GM18502 (cell line): ENCODE measurements at regions not wholly inside any gene's neighbourhood (a gene's known extent, or its start where the extent isn't known, plus 50 kb on each side); places are given as distances from the start of the nearest gene placed in this dataset.

Experiments
- ATAC-seq: cut with Tn5 transposase; IDR thresholded peaks from one replicate; pipeline ENCODE4 v1.9.1; 2021; ENCODE audit warnings: mild to moderate bottlenecking; ENCODE audit not compliant: unreplicated experiment, poor library complexity

DNA sequence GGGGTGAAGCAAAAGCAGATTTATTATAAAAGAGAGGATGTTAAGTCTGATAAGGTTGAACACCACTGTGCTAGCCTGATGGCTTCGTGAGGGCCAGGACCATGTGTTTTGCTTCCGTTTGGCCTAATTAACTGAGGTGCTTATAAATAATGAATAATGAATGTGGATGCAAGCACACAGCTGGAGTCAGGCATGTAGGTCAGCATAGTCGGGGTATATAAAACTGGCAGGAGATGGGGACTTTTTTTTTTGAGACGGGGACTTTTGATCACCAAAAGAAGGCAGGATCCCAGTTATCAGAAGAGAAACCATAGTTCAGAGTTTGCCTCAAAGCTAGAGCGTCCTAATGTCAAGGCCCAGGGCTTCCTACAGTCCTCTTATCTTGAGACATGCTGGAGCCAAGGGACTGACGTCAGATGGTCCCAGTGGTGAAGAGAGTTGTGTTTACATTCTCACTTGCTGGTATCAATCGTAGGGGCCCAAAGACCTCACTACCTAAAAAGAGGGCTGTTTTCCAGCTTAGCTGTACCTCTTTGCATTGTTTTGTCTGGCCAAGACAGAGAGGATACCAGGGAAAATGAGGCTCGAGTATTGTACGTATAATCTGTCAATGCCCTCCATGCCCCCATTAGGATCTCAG is 50.4 kb downstream of the RTL9 start:
- no peak for ATAC-seq

GRCh38 chrX:110409925-110410324 is 51.3 kb downstream of the RTL9 start:
- no peak for ATAC-seq

- ATAC-seq = no peak
Observed at GRCh38 chrX:110410603-110411002, 52.0 kb downstream of the RTL9 start.

GRCh38 chrX:110412971-110413726 is 54.5 kb downstream of the RTL9 start:
- ATAC-seq = peak; percentile 71

GRCh38 chrX:110413727-110414124 is 55.1 kb downstream of the RTL9 start:
- no peak for ATAC-seq

DNA sequence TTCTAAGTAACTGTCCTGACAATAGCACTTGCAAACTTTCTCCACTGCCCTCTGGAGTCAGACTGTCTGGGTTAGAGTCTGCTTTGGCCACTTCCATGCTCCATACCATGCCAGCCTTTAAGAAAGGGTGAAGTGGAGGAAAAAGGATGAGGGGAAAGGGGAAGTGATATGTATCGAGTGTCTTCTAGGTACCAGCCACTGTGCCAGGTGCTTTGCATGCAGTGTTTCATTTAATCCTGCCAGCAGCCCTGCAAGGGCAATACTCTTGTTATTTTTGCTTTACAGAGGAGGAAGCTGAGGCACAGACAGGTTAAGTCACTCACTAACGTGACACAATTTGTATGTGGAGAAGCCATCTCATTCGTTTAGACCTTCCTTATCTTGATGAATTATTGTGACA is 55.6 kb downstream of the RTL9 start:
- ATAC-seq = peak; percentile 33

DNA sequence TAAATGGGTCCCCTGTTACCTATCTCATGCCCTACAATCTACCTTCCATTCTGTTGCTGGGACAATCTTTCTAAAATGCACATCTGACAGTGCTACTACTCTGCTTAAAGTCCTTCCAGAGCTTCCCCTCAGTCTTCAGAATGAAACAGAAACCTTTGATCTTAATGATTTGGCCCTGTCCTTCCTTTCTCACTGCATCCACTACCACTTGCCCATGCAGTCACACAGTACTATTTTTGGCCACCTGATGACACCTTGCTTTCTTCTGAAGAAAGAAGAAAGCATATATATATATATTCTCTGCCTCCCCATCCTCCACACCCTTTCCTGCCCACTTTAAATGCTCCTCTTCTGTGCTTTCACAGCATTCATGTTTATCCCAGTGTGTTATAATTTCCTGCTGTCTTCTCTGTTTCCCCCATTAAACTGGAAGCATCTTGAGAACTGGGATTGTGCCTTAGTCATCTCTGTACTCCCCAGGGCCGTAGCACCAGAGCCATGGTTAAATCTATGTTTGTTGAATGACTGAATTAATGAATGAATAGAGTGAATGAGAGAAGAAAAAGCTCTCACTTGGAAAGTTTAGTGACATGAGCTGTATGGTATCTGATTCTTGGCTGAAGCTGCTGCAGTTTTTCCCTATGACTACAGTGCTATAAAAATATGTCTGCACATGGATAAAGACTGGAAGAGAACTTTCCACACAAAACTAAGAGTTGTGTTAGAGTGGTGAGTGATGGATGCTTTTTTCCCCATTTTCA is 56.2 kb downstream of the RTL9 start:
- peak; percentile 82 for ATAC-seq

GRCh38 chrX:110415440-110416170 is 57.0 kb downstream of the RTL9 start:
- no peak for ATAC-seq

GRCh38 chrX:110417128-110417527 is 58.5 kb downstream of the RTL9 start:
- no peak for ATAC-seq

DNA sequence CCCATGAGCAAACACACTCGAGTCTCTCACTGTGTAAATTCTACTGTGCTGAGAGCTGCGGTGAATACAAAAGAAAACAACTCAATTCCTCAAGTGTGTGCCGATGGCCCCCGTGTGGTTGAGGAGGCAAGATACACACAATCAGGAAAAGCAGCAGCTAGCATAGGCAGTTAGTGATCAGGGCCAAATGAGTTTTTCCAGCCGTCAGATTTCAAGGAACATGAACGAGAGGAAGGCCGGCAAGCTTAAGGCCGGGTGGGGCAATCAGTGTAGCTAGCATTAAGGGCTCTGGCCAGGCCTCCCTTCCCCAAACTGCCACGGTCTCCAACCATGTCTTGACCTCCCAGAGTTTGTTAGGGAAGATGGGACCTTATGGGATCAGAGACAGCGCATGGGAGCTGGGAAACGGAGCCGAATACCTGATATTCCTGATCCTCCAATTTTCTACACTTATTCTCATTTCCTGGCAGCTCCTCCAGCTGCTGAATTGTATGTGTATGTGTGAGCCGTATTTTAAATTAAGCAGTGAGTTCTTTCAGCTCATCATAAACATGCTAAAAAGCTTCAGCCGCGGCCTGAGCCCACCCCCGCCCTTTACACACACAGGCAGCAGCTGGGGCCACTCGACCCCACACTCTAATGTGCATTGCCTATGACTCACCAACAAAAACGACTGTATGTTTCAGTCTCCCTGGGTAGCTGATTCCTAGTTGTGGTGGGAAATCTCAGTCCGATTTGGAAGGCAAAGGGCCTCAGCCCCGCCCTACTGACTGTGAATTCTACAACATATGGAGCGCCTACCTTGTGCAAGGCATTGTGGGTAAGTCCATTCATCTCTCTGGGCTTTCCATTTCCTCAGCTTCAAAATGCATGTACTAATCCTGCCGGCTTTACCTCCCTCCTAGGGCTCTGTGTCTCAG is 59.9 kb downstream of the RTL9 start:
- no peak for ATAC-seq

- ATAC-seq = no peak
Observed at GRCh38 chrX:110419512-110419911, 60.9 kb downstream of the RTL9 start.

GRCh38 chrX:110420771-110421499 is 62.3 kb downstream of the RTL9 start:
- ATAC-seq = peak; percentile 54

- ATAC-seq = no peak
Observed at GRCh38 chrX:110421500-110422455, 63.1 kb downstream of the RTL9 start.

DNA sequence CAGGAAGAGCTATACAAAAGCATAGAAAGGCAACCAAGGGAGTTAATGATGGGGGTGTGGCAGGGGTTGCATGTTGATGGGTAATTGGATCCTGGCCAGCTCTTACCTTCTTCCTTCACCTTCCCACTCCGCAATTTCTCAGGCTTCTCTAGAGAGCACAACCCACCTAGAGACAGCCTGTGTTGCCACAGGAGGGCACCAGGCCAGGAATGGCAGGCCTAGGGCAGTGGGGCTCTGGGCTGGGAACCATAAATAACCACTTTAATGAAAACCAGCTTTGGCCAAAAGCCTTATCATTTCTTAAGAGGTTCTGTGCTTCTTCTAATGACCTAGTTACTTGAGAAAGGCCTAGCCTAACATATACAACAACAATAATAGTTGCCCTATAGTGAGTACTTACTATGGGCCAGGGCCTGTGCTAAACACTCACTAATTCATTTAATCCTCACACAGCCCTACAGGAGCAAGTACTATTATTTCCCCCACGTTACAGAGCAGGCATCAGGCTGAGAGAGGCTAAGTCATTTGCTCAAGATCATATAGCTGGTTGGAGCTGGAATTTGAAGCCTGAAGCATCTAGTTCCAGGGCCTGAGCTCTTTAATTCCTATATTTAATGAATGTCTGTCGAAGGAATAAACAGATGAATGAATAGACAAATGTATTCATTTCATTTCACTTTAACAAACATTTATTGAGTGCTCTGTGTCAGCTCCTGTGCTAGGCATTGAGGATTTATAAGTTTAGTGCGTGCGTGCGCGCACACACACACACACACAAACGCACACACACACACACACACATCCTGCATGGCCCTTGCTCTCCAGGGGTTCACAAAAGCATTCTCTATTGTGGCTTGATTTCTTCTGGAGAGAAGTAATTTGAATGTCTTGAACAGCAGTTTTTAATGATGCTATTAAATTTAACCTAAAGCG is 66.8 kb downstream of the RTL9 start:
- no peak for ATAC-seq

- no peak for ATAC-seq
Observed at GRCh38 chrX:110426155-110426504, 67.5 kb downstream of the RTL9 start.

DNA sequence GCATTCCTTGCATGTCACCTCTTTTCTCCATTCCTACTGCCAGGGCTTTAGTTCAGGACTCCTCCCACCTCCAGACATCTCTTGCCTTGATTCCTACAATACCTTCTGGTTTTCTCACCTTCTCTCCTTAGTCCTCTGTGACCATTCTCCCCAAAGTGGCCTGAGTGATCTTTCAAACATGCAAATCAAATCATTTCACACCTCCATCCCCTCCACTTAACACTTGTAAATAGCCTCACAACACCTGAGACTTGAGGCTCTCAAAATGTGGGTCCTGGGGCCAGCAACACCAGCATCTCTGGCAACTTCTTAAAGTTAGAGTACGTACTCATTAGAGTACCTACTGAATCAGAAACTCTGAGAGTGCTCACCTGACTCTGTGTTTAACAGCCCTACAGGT is 68.4 kb downstream of the RTL9 start:
- no peak for ATAC-seq

DNA sequence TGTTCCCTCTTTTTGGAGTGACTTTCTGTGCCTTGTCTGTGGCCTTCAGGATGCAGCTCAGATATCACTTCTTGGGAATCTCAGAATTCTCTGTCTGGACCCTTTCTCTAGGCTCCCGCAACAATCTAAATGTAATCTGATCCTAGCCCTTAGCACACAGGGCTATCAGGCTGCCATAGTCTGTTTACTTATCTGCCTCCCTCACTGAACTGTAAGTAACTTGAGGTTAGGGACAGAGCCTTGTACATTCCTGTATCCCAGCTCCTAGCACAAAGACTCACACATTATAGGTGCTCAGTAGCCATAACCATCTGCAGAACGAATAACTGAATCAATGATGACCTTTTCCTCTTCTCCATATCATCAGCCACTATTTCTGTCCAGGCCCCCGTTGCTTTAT is 69.5 kb downstream of the RTL9 start:
- no peak for ATAC-seq
